ENCODE measurements at regions not wholly inside any gene's neighbourhood (a gene's known extent, or its start where the extent isn't known, plus 50 kb on each side); places are given as distances from the start of the nearest gene placed in this dataset.

DNA sequence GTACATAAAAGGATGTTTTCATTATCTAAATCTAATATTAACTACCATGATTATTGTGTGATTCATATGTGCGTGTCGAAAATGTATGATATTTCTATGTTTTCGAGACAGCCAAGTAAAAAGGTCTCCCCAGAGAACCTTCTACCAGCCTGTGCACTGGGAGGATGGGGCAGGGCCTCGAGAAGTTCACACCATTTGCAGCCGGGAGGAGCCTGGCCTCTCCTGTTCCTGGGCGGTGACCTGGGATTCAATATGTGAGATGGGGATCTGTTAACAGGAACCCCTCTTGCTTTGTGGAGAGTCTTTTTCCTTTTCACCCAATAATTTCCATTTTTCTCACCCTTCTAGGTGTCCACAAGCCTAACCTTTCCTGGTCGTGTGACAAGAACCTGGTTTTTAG is 189.3 kb downstream of the IPO8 start:
- no peak for DNase-seq

DNA sequence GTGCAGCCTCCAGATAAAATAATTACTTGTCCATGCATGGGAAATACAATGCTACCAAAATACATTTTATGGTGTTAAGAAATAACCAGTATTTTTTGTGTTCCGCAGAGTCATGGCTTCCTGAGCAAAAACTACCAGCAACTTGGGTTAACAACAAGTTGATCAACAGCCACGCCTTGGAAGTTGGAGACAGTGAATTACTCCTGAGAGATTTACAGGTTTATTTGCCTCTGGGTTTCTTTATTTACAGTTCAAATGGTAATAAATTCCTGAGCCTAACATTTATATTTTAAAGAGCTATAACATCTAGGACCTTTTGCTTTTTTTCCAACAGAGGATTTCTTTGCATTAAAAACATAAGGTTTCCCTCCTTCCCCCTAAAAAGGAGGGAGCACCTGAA is 194.0 kb downstream of the IPO8 start:
- DNase-seq: no peak

DNA sequence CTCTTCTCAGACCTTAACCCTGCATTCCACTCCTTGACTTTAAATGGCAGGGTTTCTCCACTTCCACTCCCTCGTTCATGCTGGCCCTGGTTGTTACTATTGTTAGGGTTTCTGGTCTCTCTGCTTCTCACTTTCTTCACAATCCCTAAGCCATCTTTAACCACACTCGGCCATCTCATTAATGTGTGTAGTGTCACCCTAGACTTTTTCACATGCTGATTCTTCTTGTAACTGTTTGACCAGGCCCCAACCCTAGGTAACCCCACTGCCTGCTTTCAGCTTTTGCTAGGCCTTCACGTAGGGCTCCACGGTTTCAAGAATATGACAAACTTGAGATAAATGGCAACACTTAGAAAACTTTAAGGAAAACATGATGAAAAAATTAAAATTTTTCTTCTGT is 195.1 kb downstream of the IPO8 start:
- DNase-seq: no peak

DNA sequence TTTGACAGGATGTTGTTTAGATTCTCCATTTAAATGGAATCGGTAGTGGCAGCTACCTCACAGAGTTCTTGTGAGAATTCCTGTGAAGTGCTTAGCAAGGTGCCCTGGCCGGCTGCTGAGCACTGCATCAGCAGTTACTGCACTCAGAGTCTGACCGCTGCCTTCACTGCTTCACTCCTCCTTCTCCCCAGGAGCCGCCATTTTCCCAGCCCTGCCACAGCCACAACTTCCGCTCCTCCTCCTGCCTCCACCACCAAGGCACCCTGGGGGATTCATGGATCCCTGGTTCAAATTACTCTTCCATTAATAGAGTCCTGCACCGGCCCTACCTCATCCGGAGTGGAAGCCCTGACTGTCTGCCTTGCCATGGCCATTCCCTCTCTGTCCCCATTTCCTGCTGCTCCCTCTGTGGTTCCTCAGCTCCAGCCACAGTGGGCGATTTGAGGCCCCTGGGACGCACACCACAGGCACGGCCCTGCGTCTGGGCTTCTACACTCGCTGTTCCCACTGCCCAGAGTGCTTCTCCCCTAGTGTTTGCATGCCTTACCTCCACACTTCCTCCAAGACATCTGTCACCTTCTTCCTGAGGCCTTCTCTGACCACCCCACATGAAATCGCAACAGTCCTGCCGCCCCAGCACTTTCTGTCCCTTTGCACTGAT is 210.3 kb downstream of the IPO8 start:
- no peak for DNase-seq

DNA sequence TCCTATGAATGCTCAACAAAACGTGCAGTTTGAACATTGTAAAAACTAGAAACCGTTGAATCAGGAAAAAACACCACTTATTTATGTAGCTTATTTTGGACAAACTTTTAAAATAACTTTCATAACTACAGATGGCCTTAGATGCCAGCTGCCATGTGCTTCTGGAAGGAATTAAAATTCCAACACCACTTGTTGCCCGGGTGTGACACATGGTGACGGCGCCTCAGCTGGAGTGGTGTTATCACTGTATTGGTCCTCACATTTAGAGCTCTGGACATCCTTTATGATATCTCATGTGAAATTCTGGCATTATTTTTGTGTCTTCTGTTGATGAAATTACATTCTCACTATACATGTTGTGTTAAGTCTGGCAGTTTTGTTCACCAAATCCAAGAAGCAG is 211.0 kb downstream of the IPO8 start:
- DNase-seq: no peak

DNA sequence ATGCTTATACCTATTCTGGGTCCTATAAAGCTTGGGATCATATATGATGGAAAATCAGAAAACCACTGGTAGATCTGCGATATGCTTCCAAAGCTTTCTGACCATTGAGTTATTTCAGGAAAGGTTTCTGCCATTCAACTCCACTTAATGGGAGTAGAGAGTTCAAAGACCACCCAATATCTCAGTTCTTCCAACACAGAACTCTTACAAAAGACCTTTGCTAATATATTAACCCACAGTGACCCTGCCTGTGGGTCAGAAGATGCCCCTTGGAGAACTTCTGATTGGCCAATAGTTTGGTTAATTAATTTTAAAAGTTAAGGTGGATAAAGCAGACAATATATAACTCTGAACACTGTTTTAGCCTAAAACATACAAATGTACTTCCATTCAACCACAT is 213.0 kb downstream of the IPO8 start:
- DNase-seq: no peak

DNA sequence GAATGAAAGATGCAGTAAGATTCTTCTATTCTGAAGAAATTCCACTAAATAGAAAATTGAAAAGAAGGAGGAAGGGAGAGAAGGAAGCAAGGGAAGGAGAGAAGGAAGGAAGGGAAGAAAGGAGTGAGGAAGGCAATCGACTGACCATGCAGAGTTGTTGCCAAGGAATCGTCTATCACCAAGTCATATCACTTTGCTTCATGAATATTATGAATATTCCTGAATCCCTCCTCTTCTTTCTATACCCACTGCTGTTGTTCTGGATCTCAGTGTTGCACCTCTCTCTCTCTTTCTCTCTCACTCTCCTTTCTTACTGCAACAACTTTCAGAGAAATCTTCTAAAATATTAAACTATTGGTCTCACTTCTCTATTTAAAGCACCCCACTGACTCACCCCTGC is 222.4 kb downstream of the IPO8 start:
- no peak for DNase-seq

DNA sequence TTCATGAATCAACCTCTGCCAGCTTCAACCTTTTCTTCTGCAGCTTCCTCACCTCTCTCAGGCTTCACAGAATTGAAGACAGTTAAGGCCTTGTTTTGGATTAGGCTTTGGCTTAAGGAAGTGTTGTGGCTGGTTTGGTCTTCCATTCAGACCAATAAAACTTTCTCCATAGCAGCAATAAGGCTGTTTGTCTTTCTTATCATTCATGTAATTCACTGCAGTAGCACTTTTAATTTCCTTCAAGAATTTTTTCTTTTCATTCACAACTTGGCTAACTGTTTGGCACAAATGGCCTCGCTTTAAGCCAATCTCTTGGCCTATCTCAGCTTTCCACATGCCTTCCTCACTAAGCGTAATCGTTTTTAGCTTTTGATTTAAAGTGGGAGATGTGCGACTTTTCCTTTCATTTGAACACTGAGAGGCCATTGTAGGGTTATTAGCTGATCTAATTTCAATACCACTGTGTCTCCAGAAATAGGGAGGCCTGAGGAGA is 229.5 kb downstream of the IPO8 start:
- no peak for DNase-seq

DNA sequence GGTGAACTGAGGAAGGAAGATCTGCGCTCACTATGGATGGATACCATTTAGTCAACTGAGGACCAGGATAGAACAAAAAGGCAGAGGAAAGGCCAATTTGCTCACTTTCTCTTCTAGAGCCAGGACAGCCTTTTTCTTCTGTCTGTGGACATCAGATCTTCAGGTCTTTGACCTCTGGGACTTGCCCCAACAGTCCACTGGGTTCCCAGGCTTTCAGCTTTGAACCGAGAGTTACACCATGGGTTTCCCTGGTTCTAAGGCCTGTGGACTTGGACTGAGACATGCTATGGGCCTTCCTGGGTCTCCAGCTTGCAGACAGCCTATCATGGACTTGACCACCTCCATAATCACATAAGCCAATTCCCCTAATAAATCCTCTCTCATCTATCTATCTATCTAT is 232.0 kb downstream of the IPO8 start:
- no peak for DNase-seq

DNA sequence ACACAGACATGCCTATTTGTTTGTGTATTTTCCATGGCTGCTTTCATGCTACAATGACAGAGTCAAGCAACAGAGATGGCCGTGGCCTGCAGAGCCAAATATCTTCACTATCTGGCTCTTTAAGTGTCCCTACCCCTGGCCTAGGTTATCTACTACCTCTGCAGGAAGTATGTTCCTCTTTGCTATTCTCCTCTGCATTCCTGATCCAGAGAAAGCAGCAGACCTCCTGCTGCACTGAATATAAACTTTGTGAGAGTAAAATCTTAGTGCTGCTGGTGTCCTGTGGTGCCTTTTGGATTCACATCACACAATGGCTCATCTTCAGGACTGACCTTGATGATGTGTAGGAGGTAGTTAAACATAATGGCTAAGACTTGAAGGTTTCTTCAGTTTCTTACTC is 233.4 kb downstream of the IPO8 start:
- no peak for DNase-seq

DNA sequence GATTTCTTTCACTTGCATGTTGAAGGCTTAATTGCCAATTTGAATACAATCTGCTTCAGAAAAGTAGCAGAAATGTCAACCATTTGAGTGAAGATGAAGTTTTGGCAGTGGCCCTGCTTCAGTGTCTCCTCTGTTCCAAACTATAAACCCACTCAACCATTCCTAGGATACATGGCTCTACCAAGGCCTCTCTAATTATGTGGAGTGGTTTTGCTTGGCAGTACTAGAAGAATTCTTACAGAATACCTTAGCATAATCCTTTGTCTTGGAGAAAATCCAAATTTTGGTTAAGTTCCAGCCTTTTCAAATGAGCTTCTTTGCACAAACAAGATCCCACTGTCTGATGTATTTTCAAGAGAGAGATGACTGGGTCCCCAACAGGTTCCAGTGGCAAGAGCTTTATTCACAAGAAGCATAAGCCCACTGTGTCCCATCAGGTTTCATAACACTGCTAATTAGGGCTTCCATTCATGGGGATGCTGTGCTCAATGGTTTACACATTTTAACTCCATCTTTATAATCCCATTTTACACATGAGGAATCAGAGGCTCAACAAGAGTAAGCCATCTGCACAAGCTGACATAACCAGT is 234.5 kb downstream of the IPO8 start:
- no peak for DNase-seq

DNA sequence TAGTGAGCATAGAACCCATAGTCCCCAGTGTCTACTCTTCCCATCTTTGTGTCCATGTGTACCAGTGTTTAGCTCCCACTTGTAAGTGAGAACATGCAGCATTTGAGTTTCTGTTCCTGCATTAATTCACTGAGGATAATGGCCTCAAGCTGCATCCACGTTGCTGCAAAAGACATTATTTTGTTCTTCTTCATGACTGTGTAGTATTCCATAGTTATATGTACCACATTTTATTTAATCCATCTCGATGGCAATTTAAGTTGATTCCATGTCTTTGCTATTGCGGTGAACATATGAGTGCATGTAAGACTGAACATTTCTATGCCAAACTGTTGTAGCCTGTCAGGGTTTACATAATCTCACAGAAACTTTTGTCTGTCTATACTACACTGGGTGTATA is 237.2 kb downstream of the IPO8 start:
- no peak for DNase-seq

DNA sequence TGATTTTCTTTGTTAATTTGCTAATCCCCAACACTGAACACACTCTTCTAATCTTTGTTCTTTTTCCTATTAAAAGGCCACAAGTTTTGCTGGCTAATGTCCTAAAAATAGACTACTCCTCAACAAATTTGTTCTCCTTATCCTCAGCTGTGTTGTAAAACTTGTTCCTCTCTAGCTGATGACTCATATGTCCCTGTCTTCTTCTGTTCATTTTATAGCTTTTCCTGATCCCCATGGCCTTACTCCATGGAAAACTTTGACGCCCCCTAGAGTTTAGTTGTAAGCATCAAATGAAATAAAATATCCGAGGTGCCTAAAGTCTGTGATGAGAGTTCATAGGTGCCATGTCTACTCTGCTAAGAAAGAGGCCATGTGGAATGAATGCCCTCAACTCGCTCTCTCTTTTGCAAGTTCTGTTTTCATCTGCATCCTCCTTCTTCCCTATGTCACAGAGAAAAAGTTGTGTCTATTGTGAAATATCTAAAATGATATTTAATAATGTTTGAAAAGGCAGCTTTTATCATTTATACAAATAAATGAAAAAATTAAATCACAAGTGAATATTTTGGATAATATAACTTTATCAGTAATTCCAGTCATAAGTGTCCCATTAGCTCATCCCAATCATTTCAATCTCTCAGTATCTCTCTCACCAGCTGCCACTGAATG is 237.9 kb downstream of the IPO8 start:
- DNase-seq: peak; percentile 76

DNA sequence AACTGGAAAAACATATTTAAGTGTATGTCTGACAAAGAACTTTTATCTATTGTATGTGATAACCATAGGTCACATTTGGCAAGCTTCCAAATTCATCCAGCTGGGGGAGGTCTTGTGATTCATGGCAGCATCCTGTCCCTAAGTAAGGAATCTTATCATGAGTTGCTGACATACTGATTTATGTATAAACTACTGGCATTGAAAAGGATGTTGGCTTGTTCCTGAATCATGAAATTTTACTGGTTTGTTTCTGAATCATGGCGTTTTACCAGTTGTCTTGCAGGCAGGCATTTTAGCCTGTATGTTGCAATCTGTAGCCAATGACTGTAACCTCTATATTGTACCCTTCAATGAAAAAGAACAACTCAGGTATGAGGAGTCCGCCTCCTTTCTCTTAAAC is 244.8 kb downstream of the IPO8 start:
- DNase-seq: peak; percentile 80

DNA sequence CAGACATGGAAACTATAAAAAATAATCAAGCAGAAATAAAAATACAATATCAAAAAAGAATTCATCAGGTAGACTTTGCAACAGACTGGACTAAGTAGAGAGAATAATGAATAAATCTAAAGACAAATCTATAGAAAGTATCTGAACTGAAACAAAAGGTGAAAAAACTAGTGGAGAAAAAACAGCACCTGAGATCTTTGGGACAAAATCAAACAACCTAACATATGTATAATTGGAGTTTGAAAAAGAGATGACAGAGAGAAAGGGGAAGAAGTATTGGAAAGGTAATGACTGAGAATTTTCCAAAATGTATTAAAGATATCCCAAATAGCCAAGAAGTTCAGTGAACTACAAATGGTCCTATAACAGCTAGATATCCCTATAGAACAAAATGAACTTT is 245.4 kb downstream of the IPO8 start:
- no peak for DNase-seq

DNA sequence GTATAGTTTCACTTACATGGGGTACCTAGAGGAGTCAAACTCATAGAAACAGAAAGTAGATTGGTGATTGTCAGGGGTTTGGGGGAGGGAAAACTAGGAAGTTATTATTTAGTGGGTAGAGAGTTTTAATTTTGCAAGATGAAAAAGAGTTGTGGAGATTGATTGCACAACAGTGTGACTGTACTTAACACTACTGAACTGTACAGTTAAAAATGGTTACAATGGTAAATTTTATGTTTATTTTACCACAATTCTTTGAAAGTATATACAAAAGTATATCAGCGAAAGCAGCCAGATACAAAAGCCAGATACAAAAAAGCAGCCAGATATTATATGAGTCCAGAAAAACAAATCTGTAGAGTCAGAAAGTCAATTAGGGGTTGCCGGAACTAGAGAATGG is 247.6 kb downstream of the IPO8 start:
- peak; percentile 31 for DNase-seq

DNA sequence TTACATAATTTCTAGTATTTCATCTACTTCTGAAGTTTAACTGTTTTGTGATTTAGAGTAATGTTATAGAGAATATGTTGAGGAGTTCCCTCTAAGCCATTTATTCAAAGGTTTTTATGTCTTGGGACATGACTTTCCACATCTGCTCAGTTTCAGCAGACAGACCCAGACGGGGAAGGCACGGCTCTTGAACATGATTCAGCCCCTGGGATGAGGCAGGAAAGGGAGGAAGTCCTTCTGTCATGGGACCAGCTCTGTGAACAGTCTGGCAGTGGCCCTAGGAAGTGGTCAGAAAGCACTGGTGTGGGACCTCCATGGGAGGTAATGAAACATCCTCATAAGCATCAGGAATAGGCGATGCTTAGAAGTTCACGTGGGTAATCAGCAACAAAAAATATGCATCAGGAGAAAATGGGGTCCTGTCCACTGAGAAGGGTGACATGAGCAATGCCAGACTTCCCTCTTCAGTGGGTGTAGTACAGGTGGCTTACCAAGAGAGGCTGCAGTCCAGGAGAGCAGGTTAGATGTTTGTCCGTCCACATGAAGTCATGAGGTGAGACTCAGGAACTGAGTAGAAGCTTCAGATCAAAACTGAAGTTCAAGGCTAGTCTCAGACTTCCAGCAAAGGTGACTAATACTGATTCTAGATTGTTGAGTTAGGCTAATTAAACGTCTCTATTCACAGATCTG is 248.5 kb downstream of the IPO8 start:
- DNase-seq: no peak

DNA sequence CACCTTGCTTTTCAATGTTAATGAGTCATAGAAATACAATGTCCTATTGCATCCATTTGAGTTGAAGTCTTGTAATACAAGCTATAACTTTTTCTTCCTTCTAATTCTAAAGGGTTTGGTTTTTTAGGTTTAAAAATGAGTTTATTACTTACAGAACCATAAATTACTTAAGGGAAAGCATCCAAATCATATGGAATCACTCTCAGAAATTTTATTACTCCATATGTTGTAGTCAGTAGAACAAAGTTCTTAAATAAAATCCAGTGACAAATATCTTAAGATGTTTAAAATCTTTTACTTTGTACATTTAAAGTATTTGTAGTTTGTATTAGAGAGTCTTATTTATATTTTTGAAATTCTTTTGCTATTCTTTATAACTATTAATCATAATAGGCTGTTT is 253.2 kb downstream of the IPO8 start:
- no peak for DNase-seq

DNA sequence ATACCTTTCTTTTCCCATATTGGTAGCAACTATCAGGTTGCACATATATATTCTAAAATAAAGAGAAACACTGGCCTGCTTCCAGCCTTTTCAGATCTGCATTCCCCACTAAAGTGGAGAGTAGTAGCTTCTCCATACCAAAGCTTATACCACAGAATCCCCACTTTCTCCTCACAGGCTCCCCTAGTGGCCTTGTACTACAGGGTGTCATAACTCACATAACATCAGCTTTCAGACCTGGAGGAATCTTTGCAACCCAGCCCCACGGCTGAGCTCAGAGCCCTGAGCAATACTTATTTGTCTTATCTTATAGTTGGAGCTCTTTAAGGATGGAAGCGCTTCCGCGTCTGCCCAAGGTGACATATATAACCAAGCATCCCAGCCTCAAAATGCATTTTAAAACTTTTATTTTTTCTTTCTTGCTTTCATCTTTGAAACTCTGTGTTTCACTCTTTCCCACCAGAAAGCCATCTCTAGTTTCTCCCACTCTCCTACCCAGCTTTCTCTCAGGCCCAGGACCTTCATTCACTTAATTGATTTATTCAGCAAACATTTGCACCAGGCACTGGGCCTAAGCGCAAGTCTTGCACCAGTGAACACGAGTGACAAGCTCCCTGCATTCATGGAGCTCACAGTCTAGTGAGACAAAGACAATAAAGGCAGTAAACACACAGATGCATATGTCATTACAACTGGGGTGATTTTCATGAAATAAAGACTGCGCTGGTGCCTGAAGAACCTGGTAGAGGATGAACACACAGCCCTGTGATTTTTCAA is 254.7 kb downstream of the IPO8 start:
- DNase-seq: peak; percentile 70

DNA sequence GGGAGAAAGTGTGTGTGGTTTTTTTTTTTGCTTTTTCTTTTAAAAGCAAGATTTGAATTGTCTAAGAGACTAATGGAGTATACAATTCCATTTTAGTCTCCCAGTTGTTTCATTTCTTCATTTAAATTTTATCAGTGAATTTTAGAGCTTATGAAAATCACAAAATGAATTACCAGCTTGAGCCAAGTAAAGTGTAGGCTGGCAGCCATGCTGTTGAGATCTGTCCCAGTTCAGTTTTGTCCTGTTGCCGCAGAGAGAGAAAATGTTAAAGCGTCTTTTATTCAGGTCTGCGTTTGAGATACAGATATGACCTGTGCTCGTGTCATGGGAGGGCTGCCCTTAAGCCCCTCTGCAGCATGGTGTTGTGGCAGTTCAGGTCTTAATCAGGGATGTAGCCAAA is 256.5 kb downstream of the IPO8 start:
- no peak for DNase-seq

DNA sequence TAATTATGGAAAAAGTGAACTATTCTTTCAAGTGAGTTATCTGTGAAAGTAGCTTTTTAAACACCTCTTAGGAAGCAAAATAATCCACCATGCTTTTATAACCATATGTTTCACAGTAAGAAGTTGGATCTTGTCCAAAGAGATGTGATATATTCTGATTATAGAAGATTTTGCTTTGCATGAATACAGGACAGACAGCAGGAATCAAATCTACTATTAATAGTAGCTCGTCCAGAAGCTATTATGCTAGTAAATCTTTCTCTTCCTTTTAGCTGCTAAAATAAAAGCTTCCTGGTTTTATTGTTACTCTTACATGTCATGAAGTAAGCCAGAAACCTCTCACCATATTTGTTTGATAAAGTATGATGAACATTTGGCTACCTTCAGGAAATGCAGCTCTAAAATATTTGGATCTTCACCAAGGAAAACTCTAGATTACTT is 257.0 kb downstream of the IPO8 start:
- no peak for DNase-seq

DNA sequence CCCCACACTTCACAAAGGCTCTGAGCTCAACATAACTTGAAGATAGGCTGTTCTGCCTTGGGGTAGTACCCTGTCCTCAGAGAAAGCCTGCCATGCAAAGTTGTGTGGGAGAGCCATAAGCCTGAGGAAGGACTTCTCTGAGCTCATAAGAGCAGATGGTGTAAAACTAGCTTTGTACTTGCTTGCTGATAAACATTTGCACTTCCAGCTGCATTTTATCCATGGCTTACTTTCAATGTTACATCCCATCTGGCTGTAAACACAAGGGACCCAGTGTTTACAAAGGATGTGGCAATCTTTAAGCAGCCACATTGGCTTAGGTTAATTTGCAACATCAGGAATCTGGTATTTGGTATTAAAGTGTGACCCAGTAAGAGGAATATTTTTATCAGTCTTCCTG is 258.1 kb downstream of the IPO8 start:
- DNase-seq: peak; percentile 13

DNA sequence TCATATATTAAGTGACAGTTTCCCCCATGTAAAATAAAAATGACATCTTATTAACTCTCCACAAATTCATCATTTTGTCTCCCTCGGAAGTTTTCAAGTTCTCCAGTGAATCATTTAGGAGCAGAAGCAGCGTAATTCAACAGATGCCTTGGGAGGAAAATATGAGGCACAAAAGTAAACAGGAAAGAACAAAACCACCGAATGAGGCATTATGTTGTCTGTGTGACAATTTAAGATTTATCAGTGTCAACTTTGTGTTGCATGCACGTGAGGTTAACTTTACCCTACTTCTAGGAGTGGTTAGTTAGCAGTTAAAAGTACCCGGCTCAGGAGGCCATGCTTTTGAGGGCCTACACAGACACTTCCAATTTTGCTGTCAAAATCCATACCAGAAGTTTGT is 258.6 kb downstream of the IPO8 start:
- no peak for DNase-seq

Data from OCI-M1 (cell line).